A673 (cell line): ENCODE measurements at regions not wholly inside any gene's neighbourhood (a gene's known extent, or its start where the extent isn't known, plus 50 kb on each side); places are given as distances from the start of the nearest gene placed in this dataset.

Experiments used
- BruUV-seq: library from RNA; stranded (reverse); fragments of 400-500 nt; replicated peaks from 2 replicates; lab custom pipeline; 2021; lab: Mats Ljungman, UMichigan
- CTCF ChIA-PET: fragments of 300-600 bp; sonication (Branson Sonifier 250); formaldehyde crosslinking; loops from one replicate; lab custom pipeline; 2022; ENCODE audit warnings: antibody characterized with exemption; lab: Charles Lee
- POLR2A ChIA-PET: fragments of 300-600 bp; sonication (Branson Sonifier 250); formaldehyde crosslinking; loops from one replicate; lab custom pipeline; 2022; ENCODE audit warnings: antibody characterized with exemption; ENCODE audit not compliant: low non-redundant PET; lab: Charles Lee
- DNase-seq: peaks from one replicate; pipeline ENCODE4 v3.0.0-alpha.2; 2015; ENCODE audit warnings: low spot score
- H3K27ac ChIP-seq: fragments of 200-600 bp; sonication (generic); 2 replicates; pipeline ENCODE4 v1.5.1; 2016; ENCODE audit warnings: mixed run types, low read depth, mild to moderate bottlenecking, mixed read lengths, antibody characterized with exemption, low read length; ENCODE audit not compliant: poor library complexity, severe bottlenecking
- H3K27me3 ChIP-seq: fragments of 200-600 bp; sonication (generic); replicated peaks from 2 replicates; pipeline ENCODE4 v1.6.1; 2017; ENCODE audit warnings: mixed run types, low read depth, mild to moderate bottlenecking, mixed read lengths, antibody characterized with exemption, low read length; ENCODE audit not compliant: insufficient read depth, poor library complexity
- H3K36me3 ChIP-seq: fragments of 200-600 bp; sonication (generic); 2 replicates; pipeline ENCODE4 v1.6.1; 2016; ENCODE audit warnings: mixed run types, mild to moderate bottlenecking, mixed read lengths, antibody characterized with exemption, low read length; ENCODE audit not compliant: insufficient read depth, poor library complexity, severe bottlenecking
- H3K4me1 ChIP-seq: fragments of 200-600 bp; sonication (generic); 2 replicates; pipeline ENCODE4 v1.6.1; 2017; ENCODE audit warnings: mixed run types, mild to moderate bottlenecking, mixed read lengths, antibody characterized with exemption, low read length; ENCODE audit not compliant: insufficient read depth, poor library complexity, severe bottlenecking
- H3K4me3 ChIP-seq: fragments of 200-600 bp; sonication (generic); 2 replicates; pipeline ENCODE4 v1.5.1; 2016; ENCODE audit warnings: low read depth, mixed run types, mild to moderate bottlenecking, mixed read lengths, low read length; ENCODE audit not compliant: poor library complexity, severe bottlenecking
- H3K9me3 ChIP-seq: fragments of 200-600 bp; sonication (generic); 2 replicates; pipeline ENCODE4 v1.6.1; 2016; ENCODE audit warnings: mixed run types, low read depth, mild to moderate bottlenecking, mixed read lengths, antibody characterized with exemption, low read length; ENCODE audit not compliant: poor library complexity, severe bottlenecking
- CTCF ChIP-seq: fragments of 300-800, 200-600 bp; sonication (generic); conservative IDR thresholded peaks from 2 replicates; pipeline ENCODE4 v1.5.1; 2017; ENCODE audit warnings: low read depth, mild to moderate bottlenecking, antibody characterized with exemption, low read length, moderate library complexity, mixed read lengths
- EZH2 ChIP-seq: fragments of 200-600 bp; sonication (generic); IDR thresholded peaks from 2 replicates; pipeline ENCODE4 v1.6.1; 2017; ENCODE audit warnings: borderline replicate concordance, low read depth, mild to moderate bottlenecking, mixed read lengths, antibody characterized with exemption, low read length; ENCODE audit not compliant: poor library complexity, severe bottlenecking
- intact Hi-C: fragments of 100-400 bp; cut with micrococcal nuclease; formaldehyde crosslinking; loops from one replicate; pipeline ENCODE4 v1.10.0; 2022; ENCODE audit not compliant: unreplicated experiment

- peak; percentile 85 for DNase-seq
- no peaks in the 10 kb centered on the region for H3K36me3 ChIP-seq
- H3K27ac ChIP-seq: no peak overlapping the region
- intact Hi-C loops: no loop called here
- TF ChIP-seq CTCF (no peak), EZH2 (no peak)
- CTCF ChIA-PET: no interaction called here
- POLR2A ChIA-PET: no interaction called here
- H3K27me3 ChIP-seq: no peaks in the 10 kb centered on the region
- no peak overlapping the region for H3K4me3 ChIP-seq
- no TSS peak for BruUV-seq
- H3K9me3 ChIP-seq: no peaks in the 10 kb centered on the region
- H3K4me1 ChIP-seq: peaks cover 17% of the 10 kb centered on the region
These were observed 182.7 kb upstream of the CCN2 start for GRCh38 chr6:132133736-132134445.

GRCh38 chr6:132132924-132133639, 181.9 kb upstream of the CCN2 start:
- DNase-seq: peak; percentile 22
- intact Hi-C loops: no loop called here
- peaks cover 17% of the 10 kb centered on the region for H3K4me1 ChIP-seq
- BruUV-seq: no TSS peak
- POLR2A ChIA-PET: no interaction called here
- no peaks in the 10 kb centered on the region for H3K36me3 ChIP-seq
- H3K27me3 ChIP-seq: no peaks in the 10 kb centered on the region
- TF ChIP-seq EZH2 (no peak), CTCF (no peak)
- no peaks in the 10 kb centered on the region for H3K9me3 ChIP-seq
- H3K4me3 ChIP-seq: no peak overlapping the region
- H3K27ac ChIP-seq: no peak overlapping the region
- CTCF ChIA-PET: no interaction called here

GRCh38 chr6:132132422-132132821, 181.2 kb upstream of the CCN2 start:
- TF ChIP-seq EZH2 (no peak), CTCF (no peak)
- BruUV-seq: no TSS peak
- CTCF ChIA-PET: no interaction called here
- intact Hi-C loops: no loop called here
- DNase-seq: no peak
- peaks cover 17% of the 10 kb centered on the region for H3K4me1 ChIP-seq
- H3K27me3 ChIP-seq: no peaks in the 10 kb centered on the region
- no peak overlapping the region for H3K4me3 ChIP-seq
- H3K27ac ChIP-seq: no peak overlapping the region
- H3K36me3 ChIP-seq: no peaks in the 10 kb centered on the region
- POLR2A ChIA-PET: no interaction called here
- H3K9me3 ChIP-seq: no peaks in the 10 kb centered on the region
